ENCODE measurements at regions not wholly inside any gene's neighbourhood (a gene's known extent, or its start where the extent isn't known, plus 50 kb on each side); places are given as distances from the start of the nearest gene placed in this dataset.

- DNase-seq, result no peak
- intact Hi-C loops (cut with DNase I), result no loop called here
- Histone ChIP-seq H3K36me3 (no peaks in the 10 kb centered on the region), H3K27me3 (no peaks in the 10 kb centered on the region), H3K27ac (no peak overlapping the region), H3K4me1 (no peaks in the 10 kb centered on the region), H3K4me3 (no peak overlapping the region), H3K9me3 (no peaks in the 10 kb centered on the region)
- TF ChIP-seq CTCF (IDR thresholded peaks at IDR 0.05), result no peak
- no peak for ATAC-seq
Observed at GRCh38 chr2:167858086-167858485, 389.3 kb downstream of the STK39 start.

DNA sequence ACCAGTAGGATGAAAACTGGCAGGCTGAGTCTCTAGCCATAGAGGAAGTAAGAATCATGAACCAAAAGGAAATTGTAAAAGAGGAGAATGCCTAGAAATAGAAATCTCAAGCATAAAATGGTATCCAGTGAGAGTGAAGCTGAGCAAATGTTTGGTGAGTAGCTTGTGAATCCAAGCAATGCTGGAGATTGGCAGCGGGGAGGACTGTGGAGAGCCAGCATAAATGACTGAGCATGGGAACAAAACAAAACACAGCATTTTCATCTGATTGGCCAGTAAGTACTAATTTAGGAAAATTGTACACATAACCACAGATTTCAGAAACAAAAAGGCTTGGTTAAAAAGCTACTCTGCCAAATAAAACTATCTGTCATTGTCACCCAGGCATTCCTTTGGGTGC, 390.0 kb downstream of the STK39 start:
- Histone ChIP-seq H3K4me1 (no peaks in the 10 kb centered on the region), H3K27ac (no peak overlapping the region), H3K4me3 (no peak overlapping the region), H3K27me3 (no peaks in the 10 kb centered on the region), H3K9me3 (no peaks in the 10 kb centered on the region), H3K36me3 (no peaks in the 10 kb centered on the region)
- no peak for TF ChIP-seq CTCF (IDR thresholded peaks at IDR 0.05)
- intact Hi-C loops (cut with DNase I), result no loop called here
- no peak for DNase-seq
- ATAC-seq, result no peak

- intact Hi-C loops (cut with DNase I), result no loop called here
- Histone ChIP-seq H3K9me3 (no peaks in the 10 kb centered on the region), H3K36me3 (no peaks in the 10 kb centered on the region), H3K4me3 (no peak overlapping the region), H3K27me3 (no peaks in the 10 kb centered on the region), H3K4me1 (no peaks in the 10 kb centered on the region), H3K27ac (no peak overlapping the region)
- no peak for TF ChIP-seq CTCF (IDR thresholded peaks at IDR 0.05)
- no peak for DNase-seq
- ATAC-seq, result no peak
Observed at GRCh38 chr2:167856190-167856589, 391.2 kb downstream of the STK39 start.

- Histone ChIP-seq H3K27ac (no peak overlapping the region), H3K36me3 (no peaks in the 10 kb centered on the region), H3K4me3 (no peak overlapping the region), H3K27me3 (no peaks in the 10 kb centered on the region), H3K4me1 (no peaks in the 10 kb centered on the region), H3K9me3 (no peaks in the 10 kb centered on the region)
- TF ChIP-seq CTCF (IDR thresholded peaks at IDR 0.05), result no peak
- ATAC-seq (no peak), DNase-seq (no peak)
- intact Hi-C loops (cut with DNase I), result no loop called here
Observed at GRCh38 chr2:167855211-167855610, 392.2 kb downstream of the STK39 start.

GRCh38 chr2:167853717-167854116, 393.7 kb downstream of the STK39 start:
- DNase-seq (no peak), ATAC-seq (no peak)
- no peaks in the 10 kb centered on the region for H3K36me3 ChIP-seq
- no peaks in the 10 kb centered on the region for H3K9me3 ChIP-seq
- intact Hi-C loops (cut with DNase I), result no loop called here
- H3K27ac ChIP-seq, result no peak overlapping the region
- no peak for TF ChIP-seq CTCF (IDR thresholded peaks at IDR 0.05)
- H3K27me3 ChIP-seq, result no peaks in the 10 kb centered on the region
- H3K4me1 ChIP-seq, result no peaks in the 10 kb centered on the region
- H3K4me3 ChIP-seq, result no peak overlapping the region
